HG03439 (cell line): ENCODE measurements at regions not wholly inside any gene's neighbourhood (a gene's known extent, or its start where the extent isn't known, plus 50 kb on each side); places are given as distances from the start of the nearest gene placed in this dataset.
A peak's percentile ranks its signal among the peaks of the same experiment; 100 is the strongest.
"Not testable (repeated sequence)": the region's sequence is repeated elsewhere in the genome, so short reads cannot be mapped to it uniquely, and the experiment has no call there.

Source experiments
- ATAC-seq: cut with Tn5 transposase; IDR thresholded peaks from one replicate; pipeline ENCODE4 v1.9.1; 2021; ENCODE audit warnings: mild to moderate bottlenecking, moderate library complexity; ENCODE audit not compliant: unreplicated experiment

DNA sequence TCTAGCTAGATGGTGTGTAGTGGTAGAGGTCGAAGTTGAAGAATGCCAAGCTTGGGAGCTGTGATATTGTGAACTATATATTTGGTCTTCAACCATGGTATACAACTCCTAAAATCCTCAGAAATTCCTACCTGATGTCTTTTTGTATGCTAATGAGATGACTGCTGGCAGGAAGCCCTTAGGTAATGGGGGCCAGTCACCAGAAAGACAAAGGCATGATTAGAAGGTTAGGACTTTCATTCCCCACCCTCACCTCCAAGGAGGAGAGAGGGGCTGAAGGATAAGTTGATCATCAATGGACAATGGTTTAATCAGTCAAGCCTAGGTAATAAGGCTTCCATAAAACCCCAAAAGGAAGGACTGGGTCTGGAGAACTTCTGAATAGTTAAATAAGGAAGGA is 285.7 kb upstream of the POU5F2 start:
- ATAC-seq: no peak

DNA sequence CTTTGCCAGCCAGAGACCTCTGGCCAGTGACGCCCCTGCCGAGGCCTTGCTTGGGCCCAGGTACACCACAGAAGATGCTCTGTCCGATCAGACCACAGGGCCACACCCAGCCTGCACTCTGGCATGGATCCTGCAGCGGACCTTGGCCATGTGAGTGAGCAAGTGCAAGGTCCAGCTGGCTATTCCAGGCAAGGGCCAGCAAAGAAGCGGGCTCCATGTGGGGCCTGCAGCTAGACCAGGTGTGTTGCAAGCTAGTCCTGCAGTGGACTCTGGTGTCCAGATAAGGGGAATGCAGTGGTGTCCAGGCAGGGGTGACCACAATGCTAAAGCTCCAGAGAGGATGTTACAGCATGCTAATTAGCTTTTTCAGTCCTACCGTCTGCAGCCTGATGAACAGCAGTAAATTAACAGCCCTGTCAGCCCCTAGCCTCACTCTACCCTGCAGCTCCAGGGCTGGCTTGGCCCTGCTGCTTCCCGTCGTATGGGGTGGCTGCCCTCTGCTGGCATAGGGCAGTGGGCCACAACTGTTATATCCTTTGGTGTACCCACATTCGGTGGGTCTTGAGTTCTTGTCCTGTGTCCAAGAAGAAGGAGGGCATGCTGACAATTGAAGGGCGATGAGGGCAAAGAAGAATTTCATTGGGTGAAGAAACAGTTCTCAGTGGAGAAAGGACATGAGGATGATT is 284.5 kb upstream of the POU5F2 start:
- ATAC-seq: no peak

DNA sequence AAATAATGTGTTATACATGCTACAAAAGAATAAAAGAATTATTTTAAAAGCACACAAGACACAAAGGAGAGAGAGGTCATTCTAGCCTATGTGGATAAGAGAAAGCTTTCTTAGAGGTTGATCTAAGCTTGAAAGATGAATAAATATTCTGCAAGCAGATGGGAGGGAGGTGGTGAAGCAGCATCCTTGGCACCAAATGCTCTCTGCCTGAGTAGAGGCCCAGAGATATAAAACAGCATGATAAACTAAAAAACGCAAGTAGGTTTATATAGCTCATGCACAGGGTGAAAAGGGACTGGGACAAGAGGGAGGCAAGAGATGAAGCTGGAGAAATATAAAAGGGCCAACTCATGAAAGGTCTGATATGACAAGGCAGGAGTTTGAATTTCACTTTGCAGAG is 283.2 kb upstream of the POU5F2 start:
- no peak for ATAC-seq

DNA sequence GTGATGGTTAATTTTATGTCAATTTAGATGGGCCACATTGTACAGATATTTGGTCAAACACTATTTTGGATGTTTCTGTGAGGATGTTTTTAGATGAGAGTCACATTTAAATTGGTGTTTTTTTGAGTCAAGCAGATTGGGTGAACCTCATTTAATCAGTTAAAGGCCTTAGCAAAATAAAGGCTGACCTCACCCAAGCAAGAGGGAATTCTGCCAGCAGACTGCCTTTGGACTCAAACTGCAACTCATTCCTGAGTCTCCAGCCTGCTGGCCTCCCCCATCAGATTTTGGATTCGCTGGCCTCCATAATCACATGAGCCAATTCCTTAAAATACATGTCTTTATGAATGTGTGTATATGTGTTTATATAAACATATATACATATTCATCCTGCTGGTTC is 282.7 kb upstream of the POU5F2 start:
- ATAC-seq: no peak

GRCh38 chr5:94021246-94021645 is 279.8 kb upstream of the POU5F2 start:
- ATAC-seq: no peak

DNA sequence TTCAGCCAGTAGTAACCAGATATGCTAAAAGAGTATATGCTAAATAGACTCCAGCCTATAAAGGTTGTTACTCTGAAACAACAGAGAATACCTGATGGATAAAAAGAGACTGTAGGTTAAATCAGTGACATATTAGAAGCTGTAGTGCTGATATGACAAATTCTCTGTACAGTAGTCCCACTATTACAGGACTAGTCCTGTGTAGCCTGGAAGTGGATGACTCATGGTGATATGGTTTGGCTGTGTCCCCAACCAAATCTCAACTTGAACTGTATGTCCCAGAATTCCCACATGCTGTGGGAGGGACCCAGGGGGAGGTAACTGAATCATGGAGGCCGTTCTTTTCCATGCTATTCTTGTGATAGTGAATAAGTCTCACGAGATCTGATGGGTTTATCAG is 276.2 kb upstream of the POU5F2 start:
- ATAC-seq: no peak

- no peak for ATAC-seq
Measured at GRCh38 chr5:94010814-94011213, 269.4 kb upstream of the POU5F2 start.

- no peak for ATAC-seq
Measured at GRCh38 chr5:94009161-94009560, 267.8 kb upstream of the POU5F2 start.

- ATAC-seq: no peak
Measured at GRCh38 chr5:93998951-93999455, 257.6 kb upstream of the POU5F2 start.

GRCh38 chr5:93997562-93997961 is 256.2 kb upstream of the POU5F2 start:
- no peak for ATAC-seq

- ATAC-seq: peak; percentile 62
Measured at GRCh38 chr5:93995126-93995621, 253.8 kb upstream of the POU5F2 start.

- no peak for ATAC-seq
Measured at GRCh38 chr5:93993161-93993560, 251.8 kb upstream of the POU5F2 start.

- ATAC-seq: no peak
Measured at GRCh38 chr5:93990504-93991070, 249.2 kb upstream of the POU5F2 start.

DNA sequence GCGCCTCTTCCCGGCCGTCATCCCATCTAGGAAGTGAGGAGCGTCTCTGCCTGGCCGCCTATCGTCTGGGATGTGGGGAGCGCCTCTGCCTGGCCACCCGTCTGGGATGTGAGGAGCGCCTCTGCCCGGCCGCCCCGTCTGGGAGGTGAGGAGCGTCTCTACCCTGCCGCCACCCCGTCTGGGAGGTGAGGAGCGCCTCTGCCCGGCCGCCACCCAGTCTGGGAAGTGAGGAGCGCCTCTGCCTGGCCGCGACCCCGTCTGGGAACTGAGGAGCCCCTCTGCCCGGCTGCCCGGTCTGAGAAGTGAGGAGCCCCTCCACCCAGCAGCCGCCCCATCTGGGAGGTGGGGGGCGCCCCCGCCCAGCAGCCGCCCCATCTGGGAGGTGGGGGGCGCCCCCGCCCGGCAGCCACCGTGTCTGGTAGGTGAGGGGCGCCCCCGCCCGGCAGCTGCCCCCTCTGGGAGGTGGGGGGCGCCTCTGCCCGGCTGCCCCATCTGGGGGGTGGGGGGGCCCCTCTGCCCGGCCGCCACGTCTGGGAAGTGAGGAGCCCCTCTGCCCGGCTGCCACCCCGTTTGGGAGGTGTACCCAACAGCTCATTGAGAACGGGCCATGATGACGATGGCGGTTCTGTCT is 244.7 kb upstream of the POU5F2 start:
- ATAC-seq: not testable (repeated sequence)

GRCh38 chr5:93978222-93978621 is 236.8 kb upstream of the POU5F2 start:
- ATAC-seq: no peak

GRCh38 chr5:93967923-93968322 is 226.5 kb upstream of the POU5F2 start:
- no peak for ATAC-seq

GRCh38 chr5:93964421-93964820 is 223.0 kb upstream of the POU5F2 start:
- ATAC-seq: no peak

GRCh38 chr5:93960042-93960441 is 218.6 kb upstream of the POU5F2 start:
- ATAC-seq: no peak

DNA sequence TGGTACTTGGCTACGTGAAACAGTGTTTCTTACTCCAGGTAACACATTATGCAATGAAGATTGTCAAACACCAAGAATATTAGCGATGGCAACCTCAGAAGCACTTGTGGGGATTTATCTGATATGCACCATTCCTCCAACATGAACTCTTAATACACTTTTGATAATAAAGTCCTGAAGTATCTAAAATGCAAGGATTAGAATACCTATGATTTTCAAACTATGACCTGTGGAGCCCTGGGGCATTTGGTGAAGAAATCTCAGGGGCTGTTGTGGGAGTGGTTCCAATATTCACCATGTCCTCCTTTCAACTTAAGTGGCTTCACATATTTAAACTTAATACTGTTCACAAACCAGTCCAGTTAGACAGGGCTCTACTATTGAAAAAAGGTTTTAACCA is 214.6 kb upstream of the POU5F2 start:
- ATAC-seq: no peak

GRCh38 chr5:93954421-93955069 is 213.1 kb upstream of the POU5F2 start:
- ATAC-seq: no peak

DNA sequence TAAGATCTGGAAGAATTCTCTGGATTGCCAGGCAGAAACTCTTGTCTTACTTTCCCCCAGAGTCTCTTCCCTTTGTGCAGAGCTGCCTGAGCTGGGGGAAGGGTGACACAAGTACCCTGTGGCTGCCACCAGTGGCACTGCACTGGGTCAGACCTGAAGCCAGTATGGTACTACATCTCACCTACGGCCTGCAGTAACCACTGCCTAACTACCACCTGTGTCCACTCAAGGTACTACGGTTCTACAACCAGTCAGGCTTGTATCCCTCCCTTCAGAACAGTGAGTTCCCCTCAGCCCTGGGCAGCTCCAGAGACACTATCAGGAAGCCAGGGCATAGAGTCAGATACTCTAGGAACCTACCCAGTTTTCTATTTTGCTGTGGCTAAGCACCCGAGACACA is 212.0 kb upstream of the POU5F2 start:
- ATAC-seq: no peak

GRCh38 chr5:93941897-93942296 is 200.5 kb upstream of the POU5F2 start:
- no peak for ATAC-seq
